ENCODE measurements at regions not wholly inside any gene's neighbourhood (a gene's known extent, or its start where the extent isn't known, plus 50 kb on each side); places are given as distances from the start of the nearest gene placed in this dataset.

- DNase-seq, result no peak
Measured at GRCh38 chr2:59702026-59702425, 851.4 kb downstream of the BCL11A start.

DNA sequence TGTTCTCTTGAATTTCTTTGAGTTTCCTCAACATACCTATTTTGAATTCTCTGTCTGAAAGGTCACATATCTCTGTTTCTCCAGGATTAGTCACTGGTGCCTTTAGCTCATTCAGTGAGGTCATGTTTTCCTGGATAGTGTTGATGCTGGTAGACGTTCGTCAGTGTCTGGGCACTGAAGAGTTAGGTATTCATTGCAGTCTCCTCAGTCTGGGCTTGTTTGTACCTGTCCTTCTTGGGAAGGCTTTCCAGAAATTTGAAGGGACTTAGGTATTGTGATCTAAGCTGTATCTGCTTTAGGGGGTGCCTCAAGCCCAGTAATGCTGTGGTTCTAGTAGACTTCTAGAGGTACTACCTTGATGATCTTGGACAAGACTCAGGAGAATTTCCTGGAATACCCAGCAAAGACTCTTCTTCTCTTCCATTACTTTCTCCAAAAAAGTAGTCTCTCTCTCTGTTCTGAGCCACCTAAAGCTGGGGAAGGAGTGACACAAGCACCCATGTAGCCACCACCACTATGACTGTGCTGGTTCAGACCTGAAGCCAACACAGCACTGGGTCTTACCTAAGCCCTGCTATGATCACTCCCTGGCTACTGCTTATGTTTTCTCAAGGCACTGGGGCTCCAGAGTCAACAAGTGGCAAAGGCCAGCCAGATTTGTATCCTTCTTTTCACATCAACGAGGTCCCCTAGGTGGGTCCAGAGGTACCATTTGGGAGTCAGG, 852.0 kb downstream of the BCL11A start:
- DNase-seq, result no peak

DNA sequence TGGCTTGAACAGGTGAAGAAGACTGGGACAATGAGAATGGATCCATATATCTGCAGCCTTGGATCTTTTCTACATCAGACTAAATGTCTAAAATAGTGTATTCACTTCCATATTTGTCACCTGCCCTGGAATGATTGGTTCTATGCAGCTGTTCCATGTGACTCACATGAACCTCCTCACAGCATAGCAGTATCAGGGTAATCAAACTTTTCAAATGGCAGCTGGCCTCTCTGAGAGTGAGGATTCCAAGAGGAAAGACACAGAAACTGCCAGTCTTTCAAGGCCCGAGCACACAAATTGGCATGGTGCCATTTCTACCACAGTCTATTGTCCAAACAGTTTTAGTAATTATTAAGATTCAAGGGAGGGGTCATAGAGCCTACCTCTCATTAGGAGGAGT, 859.3 kb downstream of the BCL11A start:
- no peak for DNase-seq

DNA sequence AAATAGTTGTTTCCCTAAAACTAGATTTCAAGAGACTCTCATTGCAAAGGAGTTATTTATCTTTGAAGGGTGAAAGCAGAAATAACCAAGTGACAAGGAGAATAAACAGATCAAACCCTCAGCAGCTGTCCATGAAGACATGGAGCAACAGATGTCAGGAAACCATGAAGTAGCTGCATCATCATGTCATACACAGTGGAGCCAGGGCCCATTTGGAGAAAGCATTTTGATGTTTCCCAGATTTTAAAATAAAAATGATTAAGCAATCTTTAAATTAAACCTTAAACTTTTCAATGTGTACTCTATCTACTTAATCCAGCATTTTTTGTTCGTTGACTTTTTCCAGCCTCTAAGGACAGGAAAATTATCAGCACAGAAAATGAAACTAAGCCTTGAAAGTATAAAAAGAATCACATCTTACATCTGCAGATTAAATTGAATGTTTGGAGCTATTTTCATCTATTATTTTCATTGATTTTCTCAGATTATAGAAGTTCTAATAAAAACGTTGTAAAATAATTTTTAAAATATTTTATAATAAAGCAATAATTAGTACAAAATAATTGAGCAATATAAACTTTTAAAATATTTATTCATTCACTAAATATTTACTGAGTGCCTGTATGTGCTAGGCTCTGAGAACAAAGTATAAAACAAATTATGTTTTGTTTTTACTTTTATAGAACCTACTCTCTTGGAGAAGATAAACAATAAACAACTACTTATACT, 860.1 kb downstream of the BCL11A start:
- DNase-seq, result no peak

DNA sequence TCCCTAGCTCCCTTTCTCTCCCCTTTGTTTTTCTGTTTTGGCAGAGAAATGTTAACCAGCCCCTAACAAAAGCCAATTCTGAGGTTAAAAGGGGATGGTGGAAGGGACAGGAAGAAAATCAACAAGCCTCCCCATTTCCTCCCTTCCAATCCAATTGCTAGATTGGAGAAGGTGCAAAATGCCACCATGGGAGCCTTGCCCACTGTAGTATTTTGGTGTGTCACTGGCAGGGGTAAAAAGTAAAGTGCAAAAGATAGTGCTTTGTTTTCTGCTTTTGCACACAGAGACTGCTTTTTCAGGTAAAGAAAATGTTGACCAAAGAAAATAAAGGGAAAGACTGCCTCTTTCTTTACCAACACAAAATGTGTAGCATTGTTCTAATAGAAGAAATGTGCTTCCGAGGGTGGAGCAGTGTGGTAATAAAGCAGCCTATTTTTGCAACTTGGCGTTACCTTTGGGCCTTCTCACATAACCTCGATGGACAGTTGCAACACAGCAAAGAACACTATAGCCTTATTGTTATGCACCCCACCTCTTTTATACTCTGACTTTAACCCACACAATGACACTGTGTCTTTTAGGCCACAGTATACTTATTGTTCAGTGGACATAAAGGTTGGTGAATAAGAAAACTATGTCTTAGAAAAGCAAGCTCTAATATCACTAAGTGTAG, 861.8 kb downstream of the BCL11A start:
- DNase-seq, result no peak

DNA sequence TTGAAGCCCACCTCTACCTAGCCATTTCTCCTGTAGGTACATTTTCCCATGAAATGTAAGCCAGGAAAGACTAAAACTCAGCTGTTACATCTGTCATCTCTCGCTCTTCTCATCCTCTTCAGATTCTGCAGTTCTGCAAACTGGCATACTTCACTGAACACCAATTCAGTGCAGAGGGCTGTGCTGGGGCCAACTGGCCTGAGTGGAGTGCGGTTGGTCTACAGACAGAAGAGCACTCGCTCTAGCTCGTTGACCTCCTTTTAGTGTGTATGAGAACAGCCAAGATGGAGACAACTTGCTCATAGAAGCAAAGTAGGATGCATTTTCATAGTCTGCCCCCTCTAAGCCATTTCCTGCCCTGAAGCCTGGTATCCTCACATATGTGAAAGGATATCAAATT, 862.6 kb downstream of the BCL11A start:
- DNase-seq, result no peak

GRCh38 chr2:59684771-59685166, 868.7 kb downstream of the BCL11A start:
- no peak for DNase-seq

GRCh38 chr2:59684116-59684770, 869.2 kb downstream of the BCL11A start:
- no peak for DNase-seq

DNA sequence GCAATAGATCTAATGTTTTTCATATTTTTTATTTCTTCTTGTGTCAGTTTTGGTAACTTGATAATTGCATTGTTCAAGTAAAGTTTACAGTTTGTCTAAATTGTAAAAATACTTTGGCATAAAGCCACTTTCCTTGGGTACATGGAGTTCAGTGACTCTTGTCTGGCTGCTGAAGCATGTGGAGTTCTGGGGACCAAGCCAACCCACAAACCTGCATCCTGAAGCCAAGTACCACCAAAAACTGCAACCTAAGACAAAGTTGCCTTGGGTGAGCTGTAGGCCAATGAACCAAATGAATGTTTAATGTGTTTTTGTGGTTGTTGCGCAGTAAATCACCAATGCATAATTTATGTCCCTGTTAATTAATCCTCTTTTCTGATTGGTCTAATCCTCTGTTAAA, 872.6 kb downstream of the BCL11A start:
- DNase-seq, result no peak

DNA sequence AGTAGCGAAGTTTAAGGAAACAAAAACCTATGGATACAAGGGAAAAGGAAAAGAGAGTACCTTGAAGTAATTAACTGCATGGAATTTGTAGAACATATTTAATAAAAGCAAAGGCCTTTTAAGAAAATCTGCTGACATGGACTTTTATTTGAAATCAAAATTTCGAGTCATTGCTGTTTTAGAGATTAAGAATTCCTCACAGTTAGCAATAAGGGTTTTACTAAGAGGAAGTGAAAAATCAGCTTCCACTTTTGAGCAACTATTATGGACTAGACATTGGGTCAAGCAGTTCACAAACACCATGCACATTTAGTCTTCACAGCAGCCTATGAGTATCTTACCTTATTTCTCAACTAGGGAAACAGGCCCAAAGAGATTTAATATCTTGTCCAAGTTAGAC, 876.3 kb downstream of the BCL11A start:
- DNase-seq, result no peak

DNA sequence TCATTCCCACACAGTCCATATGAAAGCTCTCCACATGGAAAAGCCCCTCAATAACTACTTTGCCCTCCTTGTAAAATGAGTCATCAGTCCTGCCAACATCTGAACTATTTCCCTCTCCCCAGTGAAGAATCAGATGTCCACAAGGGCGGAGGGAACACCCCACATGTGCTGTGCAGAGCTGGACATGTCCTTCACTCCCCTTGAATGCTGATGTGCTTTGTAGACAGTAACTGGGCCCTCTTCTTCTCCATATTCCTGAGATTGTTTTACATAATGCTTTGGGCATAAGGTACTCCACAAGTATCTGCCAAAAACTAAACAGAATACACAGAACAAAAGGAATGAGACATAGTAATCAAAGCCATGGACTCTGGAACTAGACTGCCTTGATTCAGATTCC, 879.4 kb downstream of the BCL11A start:
- no peak for DNase-seq

DNA sequence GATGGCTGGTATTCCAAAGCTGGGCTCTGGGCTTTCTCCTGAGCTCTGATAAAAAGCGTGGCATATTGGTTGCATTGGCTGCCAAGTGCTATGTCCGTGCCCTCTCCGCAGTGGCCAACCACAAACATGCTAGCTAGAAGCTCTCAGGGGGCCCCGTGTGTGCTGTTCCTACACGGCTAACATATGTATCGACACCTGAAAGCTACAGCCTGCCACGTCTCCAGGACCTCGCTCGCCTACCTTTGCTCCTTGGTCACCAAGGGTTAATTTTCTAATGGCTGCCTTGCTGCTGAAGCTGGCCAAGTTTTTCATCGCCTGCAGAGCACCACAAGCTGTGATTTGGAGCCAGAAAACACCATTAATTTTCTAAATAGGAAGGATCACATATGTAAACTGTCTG, 888.4 kb downstream of the BCL11A start:
- DNase-seq, result no peak

DNA sequence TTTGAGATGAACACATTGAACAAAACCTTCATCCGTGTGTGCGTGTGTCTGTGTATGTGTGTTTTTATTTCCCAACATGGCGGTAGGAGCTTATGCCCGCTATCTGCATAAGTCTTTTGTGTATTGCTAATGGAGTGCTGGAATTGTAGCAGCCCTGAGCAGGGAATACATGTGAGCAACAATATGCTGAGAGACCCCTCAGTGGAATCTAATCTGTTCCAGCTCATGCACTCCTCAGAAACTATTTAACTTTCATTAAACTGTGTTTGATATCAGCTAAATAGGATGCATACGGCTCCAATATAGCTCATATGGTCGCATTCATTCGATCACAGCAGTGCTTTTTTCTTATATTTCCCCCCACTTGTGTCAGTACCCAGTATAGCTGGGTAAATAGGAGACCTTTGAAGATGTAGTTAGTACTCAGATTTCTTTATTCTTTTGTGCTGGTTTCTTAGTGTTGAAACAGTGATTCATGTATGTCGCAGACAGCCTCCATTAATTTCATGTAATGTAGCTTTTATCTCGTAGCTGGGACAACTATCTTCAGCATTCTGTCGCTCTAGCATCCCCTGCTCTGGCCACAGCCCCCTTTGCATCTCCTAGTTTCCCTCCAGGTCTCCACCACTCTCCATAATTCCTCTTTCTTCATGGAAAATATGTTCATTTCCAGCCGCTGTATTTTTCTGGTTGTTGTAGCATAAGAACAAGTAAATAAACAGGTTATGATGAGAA, 891.2 kb downstream of the BCL11A start:
- no peak for DNase-seq

- DNase-seq, result no peak
Measured at GRCh38 chr2:59660262-59660661, 893.2 kb downstream of the BCL11A start.

DNA sequence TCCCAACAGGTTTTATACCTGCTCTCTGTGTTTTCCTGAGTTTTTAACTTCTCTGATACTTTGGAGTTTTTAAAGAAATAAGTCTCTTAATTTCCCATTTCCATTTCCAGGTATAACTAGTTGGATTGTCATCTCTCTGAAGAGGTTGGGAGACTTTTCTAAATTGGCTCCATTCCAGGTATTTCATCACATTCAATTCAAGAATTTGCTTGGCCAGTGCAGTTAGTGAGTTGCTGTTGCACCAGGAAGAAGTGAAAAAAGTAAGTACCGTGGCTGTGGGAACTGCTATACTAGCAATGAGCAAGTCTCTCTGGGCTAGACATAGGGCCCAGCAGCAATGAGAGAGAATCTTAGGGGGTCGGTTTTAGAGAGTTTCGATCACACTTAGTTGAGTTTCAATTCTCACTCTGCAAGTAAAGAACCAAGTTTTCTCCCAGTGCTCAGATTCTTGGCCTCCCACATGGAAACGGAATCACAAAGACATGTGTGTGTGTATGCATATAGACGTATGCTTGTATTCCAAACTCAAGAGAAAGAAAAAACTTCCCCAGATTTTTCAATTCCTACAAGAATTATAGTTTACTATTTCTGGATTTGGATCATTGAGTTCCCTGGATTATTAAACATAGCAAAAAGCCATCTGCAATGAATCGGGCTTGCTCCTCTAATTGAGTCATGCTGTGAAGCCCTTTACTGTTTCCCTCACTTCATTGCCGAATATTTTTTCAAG, 894.4 kb downstream of the BCL11A start:
- DNase-seq, result no peak

- DNase-seq, result no peak
Measured at GRCh38 chr2:59655809-59656208, 897.6 kb downstream of the BCL11A start.

DNA sequence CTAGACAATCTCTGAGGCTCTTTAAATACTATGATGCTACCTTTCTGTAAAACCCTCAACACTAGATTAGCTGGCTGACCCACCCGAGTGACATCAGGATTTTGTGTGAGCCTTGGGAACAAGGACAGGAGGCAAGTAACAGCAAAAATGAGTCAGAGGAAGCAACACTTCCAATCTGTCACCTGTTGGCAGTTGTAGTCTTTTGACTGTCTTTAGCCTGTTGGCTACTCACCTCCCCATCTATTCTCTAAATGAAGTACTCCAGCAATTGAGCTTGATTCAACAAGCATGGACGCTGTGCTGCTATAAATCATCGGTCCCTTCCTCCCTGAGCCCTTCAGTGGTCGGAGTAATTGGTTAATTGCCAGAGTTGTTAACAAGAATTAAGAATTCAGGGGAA, 898.7 kb downstream of the BCL11A start:
- no peak for DNase-seq

- no peak for DNase-seq
Measured at GRCh38 chr2:59653164-59653563, 900.3 kb downstream of the BCL11A start.

GRCh38 chr2:59630789-59631188, 922.7 kb downstream of the BCL11A start:
- no peak for DNase-seq

DNA sequence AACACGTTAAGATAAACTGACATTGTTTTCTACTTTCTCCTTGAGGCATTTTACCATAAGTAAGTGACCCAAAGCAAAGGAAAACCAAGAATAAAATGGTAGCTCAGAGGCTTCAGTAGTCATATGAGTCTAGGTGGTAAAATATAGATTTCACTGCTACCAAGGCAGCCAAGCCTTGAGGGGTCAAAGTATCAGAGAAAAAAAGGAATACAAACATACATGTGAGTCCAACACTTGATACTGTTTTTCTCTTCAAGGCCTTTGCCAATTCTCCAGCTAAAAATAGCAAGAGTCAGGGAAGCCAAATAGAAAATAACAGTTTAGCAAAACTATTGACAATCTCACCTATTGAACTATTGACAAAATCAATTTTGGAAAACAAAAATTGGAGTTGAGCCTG, 925.9 kb downstream of the BCL11A start:
- no peak for DNase-seq

DNA sequence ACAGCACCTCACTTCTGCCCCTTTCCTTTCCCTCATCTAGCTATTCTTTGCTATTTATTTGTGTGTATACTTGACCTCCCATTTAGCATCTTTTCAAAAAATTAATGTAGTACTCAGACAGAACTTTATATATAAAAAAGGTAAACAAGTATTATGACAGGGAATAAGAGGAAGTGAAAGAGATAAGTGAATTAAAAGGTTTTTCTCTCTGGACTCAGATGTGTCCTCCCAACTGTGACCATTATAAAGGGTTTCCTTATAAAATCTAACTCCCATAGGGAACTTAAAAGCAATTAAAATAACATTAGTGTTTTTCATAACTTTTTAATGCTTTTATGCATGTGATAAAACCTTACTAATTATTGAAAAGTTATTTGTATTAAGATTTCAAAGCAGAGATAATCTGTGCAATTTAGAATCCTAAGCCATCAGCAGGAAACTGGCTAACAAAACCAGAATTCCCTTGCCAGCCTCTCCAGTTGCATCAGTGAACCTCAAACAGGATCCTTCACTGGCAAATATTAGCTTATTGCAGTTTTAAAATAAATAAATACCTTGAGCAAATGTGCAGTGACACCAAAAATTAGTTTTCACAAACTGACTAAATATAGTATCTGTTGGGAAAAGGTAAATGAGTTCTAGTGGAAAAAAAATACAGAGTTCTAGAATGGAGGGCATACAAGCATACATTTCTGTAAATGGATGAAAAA, 930.7 kb downstream of the BCL11A start:
- no peak for DNase-seq

DNA sequence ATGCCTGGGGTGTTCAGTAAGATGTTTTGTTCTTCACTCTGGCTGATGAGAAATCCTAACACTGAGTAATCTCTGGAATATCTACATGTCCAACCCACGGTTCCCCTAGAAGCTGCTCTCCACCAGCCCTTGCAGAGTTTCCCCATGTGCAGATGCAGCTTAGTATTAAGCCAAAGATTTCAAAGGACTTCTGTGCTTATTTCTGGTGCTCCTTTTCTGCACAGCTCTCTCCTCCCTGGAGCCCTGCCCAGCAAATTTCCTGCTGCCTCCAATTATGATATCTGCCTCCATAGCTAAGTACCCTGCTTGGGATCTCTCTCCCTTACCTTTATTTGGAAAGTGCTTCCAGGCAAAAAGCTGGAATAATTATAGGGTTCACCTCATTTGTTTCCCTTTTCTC, 949.3 kb downstream of the BCL11A start:
- DNase-seq, result no peak

All from amniotic stem cell (primary cell).